HEK293T (cell line): ENCODE measurements at regions not wholly inside any gene's neighbourhood (a gene's known extent, or its start where the extent isn't known, plus 50 kb on each side); places are given as distances from the start of the nearest gene placed in this dataset.
"Not testable (repeated sequence)": the region's sequence is repeated elsewhere in the genome, so short reads cannot be mapped to it uniquely, and the experiment has no call there.

Source experiments
- CTCF ChIA-PET: fragments of 350-600 bp; formaldehyde crosslinking; extraction: SDS; loops from one replicate; lab custom pipeline; 2021; ENCODE audit warnings: antibody characterized with exemption, inconsistent platforms; lab: Yijun Ruan, JAX
- POLR2A ChIA-PET: fragments of 350-600 bp; formaldehyde crosslinking; extraction: SDS; loops from one replicate; lab custom pipeline; 2020; ENCODE audit warnings: antibody characterized with exemption, inconsistent platforms; lab: Yijun Ruan, JAX
- DNase-seq: peaks from one replicate; pipeline ENCODE4 v3.0.0; 2012; ENCODE audit warnings: mixed read lengths; ENCODE audit errors: extremely low spot score
- ARNT ChIP-seq: fragments of 450-650 bp; IDR thresholded peaks from 2 replicates; pipeline ENCODE4 v1.6.1; 2017; ENCODE audit warnings: mild to moderate bottlenecking
- BHLHE40 ChIP-seq: fragments of 450-650 bp; IDR thresholded peaks from 2 replicates; pipeline ENCODE4 v1.6.1; 2016; ENCODE audit warnings: mild to moderate bottlenecking, moderate library complexity, borderline replicate concordance
- CTBP1 ChIP-seq: fragments of 450-650 bp; IDR thresholded peaks from 2 replicates; pipeline ENCODE4 v1.6.1; 2016; ENCODE audit warnings: borderline replicate concordance
- ELF4 ChIP-seq: fragments of 450-650 bp; IDR thresholded peaks from 2 replicates; pipeline ENCODE4 v1.6.1; 2017; ENCODE audit warnings: antibody characterized with exemption
- FOXA1 ChIP-seq: fragments of 450-650 bp; IDR thresholded peaks from 2 replicates; pipeline ENCODE4 v1.6.1; 2016; ENCODE audit warnings: mild to moderate bottlenecking
- FOXK2 ChIP-seq: fragments of 450-650 bp; IDR thresholded peaks from 2 replicates; pipeline ENCODE4 v1.6.1; 2016; ENCODE audit warnings: mild to moderate bottlenecking
- FOXM1 ChIP-seq: fragments of 450-650 bp; IDR thresholded peaks from 2 replicates; pipeline ENCODE4 v1.6.1; 2017; ENCODE audit warnings: mild to moderate bottlenecking, borderline replicate concordance
- HDGF ChIP-seq: fragments of 450-650 bp; IDR thresholded peaks from 2 replicates; pipeline ENCODE4 v1.6.1; 2017; ENCODE audit warnings: antibody characterized with exemption, borderline replicate concordance
- L3MBTL2 ChIP-seq: fragments of 450-650 bp; conservative IDR thresholded peaks from 2 replicates; pipeline ENCODE4 v1.6.1; 2016; ENCODE audit warnings: mild to moderate bottlenecking
- LEF1 ChIP-seq: fragments of 450-650 bp; IDR thresholded peaks from 2 replicates; pipeline ENCODE4 v1.6.1; 2017; ENCODE audit warnings: mild to moderate bottlenecking, borderline replicate concordance
- NFRKB ChIP-seq: fragments of 450-650 bp; IDR thresholded peaks from 2 replicates; pipeline ENCODE4 v1.6.1; 2016; ENCODE audit warnings: mild to moderate bottlenecking, moderate library complexity
- SP1 ChIP-seq: fragments of 450-650 bp; IDR thresholded peaks from 2 replicates; pipeline ENCODE4 v1.6.1; 2017
- SUZ12 ChIP-seq: fragments of 450-650 bp; IDR thresholded peaks from 2 replicates; pipeline ENCODE4 v1.6.1; 2016; ENCODE audit warnings: mild to moderate bottlenecking
- TARDBP ChIP-seq: fragments of 450-650 bp; IDR thresholded peaks from 2 replicates; pipeline ENCODE4 v1.6.1; 2016
- ZNF384 ChIP-seq: fragments of 450-650 bp; IDR thresholded peaks from 2 replicates; pipeline ENCODE4 v1.6.1; 2016
- TF ChIP-seq, protein P1 (sequence below): fragments of 450-650 bp; IDR thresholded peaks from 2 replicates; pipeline ENCODE4 v1.6.1; 2016

DNA sequence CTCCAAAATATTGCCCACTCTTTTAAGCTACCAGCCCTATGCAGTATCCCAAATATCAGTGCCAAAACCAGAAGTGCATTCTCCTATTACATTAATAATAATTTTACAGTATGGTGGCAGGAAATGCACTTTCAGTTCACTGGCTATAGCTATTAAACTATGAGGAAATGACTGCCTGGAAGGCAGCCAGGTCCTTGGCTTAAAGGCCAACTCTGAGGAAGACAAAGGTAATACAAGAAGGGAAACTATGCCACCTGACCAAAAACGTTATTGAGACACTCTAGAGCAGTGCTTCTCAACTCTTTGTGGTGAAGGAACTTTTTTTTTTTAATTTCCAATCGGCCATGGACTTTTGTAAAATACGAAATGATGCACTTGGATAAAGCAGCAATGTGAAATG, 133.6 kb upstream of the VAMP7 start:
- ChIA-PET POLR2A (no interaction called here), CTCF (no interaction called here)
- DNase-seq, result no peak
- TF ChIP-seq SP1 (no peak), BHLHE40 (no peak), FOXA1 (no peak), FOXK2 (no peak), TARDBP (no peak), ZNF384 (no peak), HDGF (no peak), NFRKB (no peak), CTBP1 (no peak), ARNT (no peak), L3MBTL2 (no peak), LEF1 (no peak)
- TF ChIP-seq, protein P1, sequence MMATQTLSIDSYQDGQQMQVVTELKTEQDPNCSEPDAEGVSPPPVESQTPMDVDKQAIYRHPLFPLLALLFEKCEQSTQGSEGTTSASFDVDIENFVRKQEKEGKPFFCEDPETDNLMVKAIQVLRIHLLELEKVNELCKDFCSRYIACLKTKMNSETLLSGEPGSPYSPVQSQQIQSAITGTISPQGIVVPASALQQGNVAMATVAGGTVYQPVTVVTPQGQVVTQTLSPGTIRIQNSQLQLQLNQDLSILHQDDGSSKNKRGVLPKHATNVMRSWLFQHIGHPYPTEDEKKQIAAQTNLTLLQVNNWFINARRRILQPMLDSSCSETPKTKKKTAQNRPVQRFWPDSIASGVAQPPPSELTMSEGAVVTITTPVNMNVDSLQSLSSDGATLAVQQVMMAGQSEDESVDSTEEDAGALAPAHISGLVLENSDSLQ, result no peak

DNA sequence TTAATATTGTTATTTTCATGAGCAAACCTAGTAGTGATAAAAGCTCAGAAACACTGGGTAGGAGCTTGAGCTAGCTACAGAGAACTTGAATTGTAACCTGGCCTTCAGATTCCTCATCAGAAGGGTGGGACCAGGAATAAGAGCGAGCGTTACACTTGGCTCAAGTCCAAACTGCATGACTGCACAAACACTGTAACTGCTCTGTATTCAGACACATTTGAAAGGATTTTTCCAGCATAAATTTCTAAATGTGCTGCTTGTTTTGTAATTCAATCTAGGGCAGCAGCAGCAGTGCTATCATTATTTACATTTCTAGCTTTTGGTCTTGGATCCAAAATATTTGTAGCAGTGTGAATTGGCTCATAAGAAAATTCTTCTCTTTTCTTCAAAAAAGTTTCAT, 133.0 kb upstream of the TMLHE start:
- TF ChIP-seq BHLHE40 (no peak), TARDBP (no peak), FOXK2 (no peak), LEF1 (no peak), ELF4 (no peak), CTBP1 (no peak), NFRKB (no peak), ARNT (no peak), FOXA1 (no peak), ZNF384 (no peak), L3MBTL2 (no peak), SP1 (no peak), HDGF (no peak)
- TF ChIP-seq, protein P1, result no peak
- peak; percentile 11 for DNase-seq
- ChIA-PET POLR2A (no interaction called here), CTCF (no interaction called here)

DNA sequence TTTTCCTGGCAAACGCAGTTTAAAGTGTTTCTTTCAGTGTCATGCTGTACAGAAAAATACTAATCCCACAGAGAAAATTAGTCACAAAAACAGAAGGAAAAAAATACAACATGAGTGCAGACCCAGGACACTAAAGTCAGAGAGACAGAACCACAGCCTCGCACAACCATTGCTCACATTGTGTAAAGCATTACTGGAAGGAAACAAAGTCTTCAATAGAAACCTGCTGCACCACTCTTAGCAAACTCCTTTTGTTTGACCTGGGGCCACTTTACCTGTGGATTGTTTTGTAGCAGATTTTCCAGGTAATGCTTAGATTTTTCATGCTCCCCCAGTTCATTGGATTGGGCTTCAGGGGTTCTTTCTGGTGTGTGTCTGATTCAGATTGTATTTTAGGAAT, 131.8 kb upstream of the TMLHE start:
- POLR2A ChIA-PET, result no interaction called here

DNA sequence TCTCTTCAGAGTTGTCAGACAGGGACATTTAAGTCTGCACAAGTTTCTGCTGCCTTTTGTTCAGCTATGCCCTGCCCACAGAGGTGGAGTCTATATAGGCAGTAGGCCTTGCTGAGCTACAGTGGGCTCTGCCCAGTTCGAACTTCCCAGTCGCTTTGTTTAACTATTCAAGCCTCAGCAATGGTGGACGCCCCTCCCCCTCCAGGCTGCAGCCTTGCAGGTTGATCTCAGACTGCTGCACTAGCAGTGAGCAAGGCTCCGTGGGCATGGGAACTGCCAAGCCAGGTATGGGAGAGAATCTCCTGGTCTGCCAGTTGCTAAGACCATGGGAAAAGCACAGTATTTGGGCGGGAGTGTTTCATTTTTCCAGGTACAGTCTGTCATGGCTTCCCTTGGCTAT, 115.6 kb upstream of the TMLHE start:
- DNase-seq, CTCF ChIA-PET, POLR2A ChIA-PET: not testable (repeated sequence)

More for the DNA sequence above, 131.8 kb upstream of the TMLHE start:
- TF ChIP-seq ARNT (no peak), ZNF384 (no peak), HDGF (no peak), L3MBTL2 (no peak), BHLHE40 (no peak), FOXK2 (no peak), CTBP1 (no peak), NFRKB (no peak), ELF4 (no peak), FOXA1 (no peak), FOXM1 (no peak), SP1 (no peak), TARDBP (no peak), LEF1 (no peak), SUZ12 (no peak)
- TF ChIP-seq, protein P1, result no peak
- DNase-seq, result no peak
- CTCF ChIA-PET, result no interaction called here

DNA sequence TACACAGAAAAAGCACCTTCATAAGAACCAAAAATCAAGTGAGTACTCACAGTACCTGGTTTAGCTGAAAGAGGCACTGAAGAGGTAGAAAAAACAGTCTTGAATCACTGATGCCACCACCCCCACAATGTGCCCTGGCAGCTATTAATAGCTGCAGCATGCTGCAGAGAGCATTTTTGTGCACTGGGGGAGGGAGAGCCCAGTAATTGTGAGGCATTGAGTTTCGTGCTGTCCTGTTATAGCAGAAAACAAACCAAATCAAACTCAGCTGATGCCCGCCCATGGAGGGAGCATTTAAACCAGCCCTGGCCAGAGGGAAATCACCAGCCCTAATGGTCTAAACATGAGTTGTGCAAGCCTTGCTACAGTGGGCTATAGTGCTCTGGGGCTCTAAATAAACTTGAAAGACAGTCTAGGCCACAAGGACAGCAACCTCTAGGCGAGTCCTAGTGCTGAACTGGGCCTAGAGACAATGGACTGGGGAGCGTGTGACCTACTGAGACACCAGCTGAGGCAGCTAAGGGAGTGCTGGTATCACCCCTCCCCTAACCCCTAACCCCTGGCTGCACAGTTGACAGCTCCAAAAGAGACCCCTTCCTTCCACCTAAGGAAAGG, 106.3 kb upstream of the TMLHE start:
- DNase-seq, result no peak
- no peak for TF ChIP-seq LEF1
- no peak for TF ChIP-seq L3MBTL2
- TF ChIP-seq BHLHE40, result no peak
- TF ChIP-seq FOXM1, result no peak
- TF ChIP-seq HDGF, result no peak
- no peak for TF ChIP-seq ARNT
- TF ChIP-seq NFRKB, result no peak
- no peak for TF ChIP-seq FOXK2
- TF ChIP-seq, protein P1, result no peak
- no peak for TF ChIP-seq FOXA1
- no peak for TF ChIP-seq CTBP1
- TF ChIP-seq TARDBP, result no peak
- TF ChIP-seq SUZ12, result no peak
- no peak for TF ChIP-seq ZNF384
- TF ChIP-seq SP1, result no peak
- no peak for TF ChIP-seq ELF4
- ChIA-PET CTCF (no interaction called here), POLR2A (no interaction called here)

DNA sequence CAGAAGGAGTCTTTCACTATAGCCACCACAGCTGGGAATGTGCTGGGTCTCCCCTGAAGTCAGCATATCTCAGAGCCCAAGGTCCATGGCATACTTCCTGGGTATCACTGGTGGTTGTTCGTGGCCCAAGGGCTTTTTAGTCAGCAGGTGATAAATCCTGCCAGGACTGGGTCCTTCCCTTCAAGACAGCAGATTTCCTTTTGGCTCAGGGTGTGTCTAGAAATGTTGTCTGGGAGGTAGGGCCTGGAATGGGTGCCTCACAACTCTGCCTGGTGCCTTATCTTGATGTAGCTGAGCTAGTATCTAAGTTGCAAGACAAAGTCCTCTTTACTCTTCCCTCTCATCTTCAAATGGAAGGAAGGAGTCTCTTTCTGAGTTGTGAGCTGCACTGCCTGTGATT, 102.4 kb upstream of the TMLHE start:
- no peak for DNase-seq
- POLR2A ChIA-PET, result no interaction called here
- CTCF ChIA-PET, result no interaction called here
- no peak for TF ChIP-seq SUZ12
- no peak for TF ChIP-seq CTBP1
- TF ChIP-seq, protein P1, result no peak
- TF ChIP-seq FOXM1, result no peak
- TF ChIP-seq ARNT, result no peak
- TF ChIP-seq ZNF384, result no peak
